ENCODE measurements at regions not wholly inside any gene's neighbourhood (a gene's known extent, or its start where the extent isn't known, plus 50 kb on each side); places are given as distances from the start of the nearest gene placed in this dataset.

GRCh38 chr2:75800456-75800855 is 89.7 kb upstream of the GCFC2 start (continued):
- TF ChIP-seq, protein P1, sequence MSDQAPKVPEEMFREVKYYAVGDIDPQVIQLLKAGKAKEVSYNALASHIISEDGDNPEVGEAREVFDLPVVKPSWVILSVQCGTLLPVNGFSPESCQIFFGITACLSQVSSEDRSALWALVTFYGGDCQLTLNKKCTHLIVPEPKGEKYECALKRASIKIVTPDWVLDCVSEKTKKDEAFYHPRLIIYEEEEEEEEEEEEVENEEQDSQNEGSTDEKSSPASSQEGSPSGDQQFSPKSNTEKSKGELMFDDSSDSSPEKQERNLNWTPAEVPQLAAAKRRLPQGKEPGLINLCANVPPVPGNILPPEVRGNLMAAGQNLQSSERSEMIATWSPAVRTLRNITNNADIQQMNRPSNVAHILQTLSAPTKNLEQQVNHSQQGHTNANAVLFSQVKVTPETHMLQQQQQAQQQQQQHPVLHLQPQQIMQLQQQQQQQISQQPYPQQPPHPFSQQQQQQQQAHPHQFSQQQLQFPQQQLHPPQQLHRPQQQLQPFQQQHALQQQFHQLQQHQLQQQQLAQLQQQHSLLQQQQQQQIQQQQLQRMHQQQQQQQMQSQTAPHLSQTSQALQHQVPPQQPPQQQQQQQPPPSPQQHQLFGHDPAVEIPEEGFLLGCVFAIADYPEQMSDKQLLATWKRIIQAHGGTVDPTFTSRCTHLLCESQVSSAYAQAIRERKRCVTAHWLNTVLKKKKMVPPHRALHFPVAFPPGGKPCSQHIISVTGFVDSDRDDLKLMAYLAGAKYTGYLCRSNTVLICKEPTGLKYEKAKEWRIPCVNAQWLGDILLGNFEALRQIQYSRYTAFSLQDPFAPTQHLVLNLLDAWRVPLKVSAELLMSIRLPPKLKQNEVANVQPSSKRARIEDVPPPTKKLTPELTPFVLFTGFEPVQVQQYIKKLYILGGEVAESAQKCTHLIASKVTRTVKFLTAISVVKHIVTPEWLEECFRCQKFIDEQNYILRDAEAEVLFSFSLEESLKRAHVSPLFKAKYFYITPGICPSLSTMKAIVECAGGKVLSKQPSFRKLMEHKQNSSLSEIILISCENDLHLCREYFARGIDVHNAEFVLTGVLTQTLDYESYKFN (CRISPR knock-in tag; conservative IDR thresholded peaks at IDR 0.05), result no peak
- TF ChIP-seq SMARCC2 (IDR thresholded peaks at IDR 0.05) (no peak), SETDB1 (CRISPR knock-in tag; IDR thresholded peaks at IDR 0.05; ENCODE audit: borderline replicate concordance) (no peak), ZNF431 (CRISPR knock-in tag; IDR thresholded peaks at IDR 0.05; ENCODE audit: borderline replicate concordance, low read depth) (no peak), MTA3 (CRISPR knock-in tag; IDR thresholded peaks at IDR 0.05) (no peak), ZMYM4 (CRISPR knock-in tag; IDR thresholded peaks at IDR 0.05) (no peak), ZNF3 (CRISPR knock-in tag; IDR thresholded peaks at IDR 0.05) (no peak), CEBPB (IDR thresholded peaks at IDR 0.05; ENCODE audit: borderline replicate concordance, low read depth, low read length) (no peak)
- TF ChIP-seq, protein P2, sequence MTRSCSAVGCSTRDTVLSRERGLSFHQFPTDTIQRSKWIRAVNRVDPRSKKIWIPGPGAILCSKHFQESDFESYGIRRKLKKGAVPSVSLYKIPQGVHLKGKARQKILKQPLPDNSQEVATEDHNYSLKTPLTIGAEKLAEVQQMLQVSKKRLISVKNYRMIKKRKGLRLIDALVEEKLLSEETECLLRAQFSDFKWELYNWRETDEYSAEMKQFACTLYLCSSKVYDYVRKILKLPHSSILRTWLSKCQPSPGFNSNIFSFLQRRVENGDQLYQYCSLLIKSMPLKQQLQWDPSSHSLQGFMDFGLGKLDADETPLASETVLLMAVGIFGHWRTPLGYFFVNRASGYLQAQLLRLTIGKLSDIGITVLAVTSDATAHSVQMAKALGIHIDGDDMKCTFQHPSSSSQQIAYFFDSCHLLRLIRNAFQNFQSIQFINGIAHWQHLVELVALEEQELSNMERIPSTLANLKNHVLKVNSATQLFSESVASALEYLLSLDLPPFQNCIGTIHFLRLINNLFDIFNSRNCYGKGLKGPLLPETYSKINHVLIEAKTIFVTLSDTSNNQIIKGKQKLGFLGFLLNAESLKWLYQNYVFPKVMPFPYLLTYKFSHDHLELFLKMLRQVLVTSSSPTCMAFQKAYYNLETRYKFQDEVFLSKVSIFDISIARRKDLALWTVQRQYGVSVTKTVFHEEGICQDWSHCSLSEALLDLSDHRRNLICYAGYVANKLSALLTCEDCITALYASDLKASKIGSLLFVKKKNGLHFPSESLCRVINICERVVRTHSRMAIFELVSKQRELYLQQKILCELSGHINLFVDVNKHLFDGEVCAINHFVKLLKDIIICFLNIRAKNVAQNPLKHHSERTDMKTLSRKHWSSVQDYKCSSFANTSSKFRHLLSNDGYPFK (CRISPR knock-in tag; IDR thresholded peaks at IDR 0.05; ENCODE audit: borderline replicate concordance), result no peak
